ENCODE measurements at regions not wholly inside any gene's neighbourhood (a gene's known extent, or its start where the extent isn't known, plus 50 kb on each side); places are given as distances from the start of the nearest gene placed in this dataset.

DNA sequence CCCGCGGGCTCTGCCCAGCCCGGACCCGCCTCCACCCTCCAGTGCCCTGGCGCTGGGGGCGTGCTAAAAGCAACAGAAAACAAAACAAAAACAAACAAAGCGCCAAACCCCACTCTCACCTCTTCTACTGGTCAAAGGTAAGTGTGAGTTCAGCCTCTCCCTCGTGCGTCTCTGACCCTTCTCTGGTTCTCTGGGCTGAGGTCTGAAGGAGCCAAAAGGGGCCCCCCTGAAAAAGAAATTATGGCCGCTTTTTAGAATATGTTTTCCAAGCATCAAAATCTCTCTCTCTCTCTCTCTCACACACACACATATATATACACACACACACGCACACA is 133.5 kb upstream of the DPYD start:
- intact Hi-C loops (cut with DNase I), result no loop called here
- Histone ChIP-seq H3K27ac (ENCODE audit: low read depth in 2 of 2, low read length in 2 of 2) (no peak overlapping the region), H3K9ac (ENCODE audit: low read length in 3 of 3) (no peak overlapping the region), H3K36me3 (ENCODE audit: control insufficient read depth in 2 of 3, insufficient read depth in 3 of 3, low read length in 3 of 3) (no peaks in the 10 kb centered on the region), H3K27me3 (ENCODE audit: control insufficient read depth, insufficient read depth, low read length) (peaks cover 12% of the 10 kb centered on the region), H3K4me3 (ENCODE audit: low read length in 3 of 3) (no peak overlapping the region), H3K4me1 (ENCODE audit: control insufficient read depth in 2 of 3, insufficient read depth in 2 of 3, low read depth in 1 of 3, low read length in 3 of 3) (peaks cover 0 to 10% (median 2%) of the 10 kb centered on the region in 3 donors), H3K9me3 (ENCODE audit: control insufficient read depth in 2 of 3, insufficient read depth in 1 of 3, low read length in 3 of 3) (no peaks in the 10 kb centered on the region)
- TF ChIP-seq, protein P1, sequence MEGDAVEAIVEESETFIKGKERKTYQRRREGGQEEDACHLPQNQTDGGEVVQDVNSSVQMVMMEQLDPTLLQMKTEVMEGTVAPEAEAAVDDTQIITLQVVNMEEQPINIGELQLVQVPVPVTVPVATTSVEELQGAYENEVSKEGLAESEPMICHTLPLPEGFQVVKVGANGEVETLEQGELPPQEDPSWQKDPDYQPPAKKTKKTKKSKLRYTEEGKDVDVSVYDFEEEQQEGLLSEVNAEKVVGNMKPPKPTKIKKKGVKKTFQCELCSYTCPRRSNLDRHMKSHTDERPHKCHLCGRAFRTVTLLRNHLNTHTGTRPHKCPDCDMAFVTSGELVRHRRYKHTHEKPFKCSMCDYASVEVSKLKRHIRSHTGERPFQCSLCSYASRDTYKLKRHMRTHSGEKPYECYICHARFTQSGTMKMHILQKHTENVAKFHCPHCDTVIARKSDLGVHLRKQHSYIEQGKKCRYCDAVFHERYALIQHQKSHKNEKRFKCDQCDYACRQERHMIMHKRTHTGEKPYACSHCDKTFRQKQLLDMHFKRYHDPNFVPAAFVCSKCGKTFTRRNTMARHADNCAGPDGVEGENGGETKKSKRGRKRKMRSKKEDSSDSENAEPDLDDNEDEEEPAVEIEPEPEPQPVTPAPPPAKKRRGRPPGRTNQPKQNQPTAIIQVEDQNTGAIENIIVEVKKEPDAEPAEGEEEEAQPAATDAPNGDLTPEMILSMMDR (IDR thresholded peaks at IDR 0.05; ENCODE audit: borderline replicate concordance, extremely low read depth, insufficient read depth), result no peak
- DNase-seq, result no peak
- FAIRE-seq, result no peak

DNA sequence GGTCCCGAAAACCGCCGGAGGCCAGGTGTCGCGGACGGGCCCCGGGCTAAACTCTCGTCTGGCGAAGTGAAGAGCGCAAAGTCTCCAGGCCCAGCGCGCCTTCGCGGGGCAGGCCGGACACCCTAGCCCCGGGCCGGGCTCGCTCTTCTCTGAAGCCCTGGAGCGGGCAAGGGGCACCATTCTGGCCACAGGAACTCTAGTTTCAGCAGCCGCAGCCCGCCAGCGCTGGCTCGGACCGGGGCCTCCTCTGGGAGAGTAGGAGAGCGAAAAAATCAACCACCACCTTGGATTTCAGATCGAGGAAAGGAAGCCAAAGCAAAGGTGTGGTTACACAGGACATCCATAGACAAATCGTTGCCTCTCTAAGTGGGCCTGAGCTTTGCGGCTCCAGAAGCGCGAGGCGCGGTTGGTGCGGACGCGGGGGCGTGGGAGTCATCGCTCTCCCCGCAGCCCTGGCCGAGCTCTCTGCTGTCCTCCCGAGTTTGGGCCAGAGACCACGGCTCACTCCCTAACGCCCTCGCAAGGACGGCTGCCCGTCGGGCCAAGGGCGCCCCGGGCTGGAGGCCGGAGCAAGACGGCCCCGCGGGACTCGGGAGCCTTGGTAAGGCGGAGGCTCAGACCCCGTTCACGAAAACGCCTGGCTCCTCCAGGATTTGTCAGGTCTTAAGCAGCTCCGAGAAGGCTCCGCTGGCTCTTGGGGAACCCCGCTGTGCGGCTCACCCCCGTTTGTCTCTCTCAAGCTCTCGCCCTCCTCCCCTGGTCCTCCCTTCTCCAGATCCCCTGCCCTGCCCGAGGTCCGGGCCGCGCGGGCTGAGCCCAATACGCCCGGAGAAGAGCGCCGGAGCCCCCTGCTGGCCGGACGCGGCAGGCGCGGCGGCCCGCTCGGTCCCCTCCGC is 132.9 kb upstream of the DPYD start:
- Histone ChIP-seq H3K9ac (ENCODE audit: low read length in 3 of 3) (no peak overlapping the region), H3K27ac (ENCODE audit: low read depth in 2 of 2, low read length in 2 of 2) (no peak overlapping the region), H3K4me1 (ENCODE audit: control insufficient read depth in 2 of 3, insufficient read depth in 2 of 3, low read depth in 1 of 3, low read length in 3 of 3) (peaks cover 0 to 10% (median 8%) of the 10 kb centered on the region in 3 donors), H3K36me3 (ENCODE audit: control insufficient read depth in 2 of 3, insufficient read depth in 3 of 3, low read length in 3 of 3) (no peaks in the 10 kb centered on the region), H3K9me3 (ENCODE audit: control insufficient read depth in 2 of 3, insufficient read depth in 1 of 3, low read length in 3 of 3) (no peaks in the 10 kb centered on the region), H3K27me3 (ENCODE audit: control insufficient read depth, insufficient read depth, low read length) (peaks cover 18% of the 10 kb centered on the region), H3K4me3 (ENCODE audit: low read length in 3 of 3) (peak overlapping the region; percentile 44 to 55 (median 47))
- DNase-seq (peak; percentile 74 to 88 (median 79)), FAIRE-seq (no peak)
- TF ChIP-seq, protein P1 (IDR thresholded peaks at IDR 0.05; ENCODE audit: borderline replicate concordance, extremely low read depth, insufficient read depth), result peak; percentile 78
- intact Hi-C loops (cut with DNase I), result no loop called here

DNA sequence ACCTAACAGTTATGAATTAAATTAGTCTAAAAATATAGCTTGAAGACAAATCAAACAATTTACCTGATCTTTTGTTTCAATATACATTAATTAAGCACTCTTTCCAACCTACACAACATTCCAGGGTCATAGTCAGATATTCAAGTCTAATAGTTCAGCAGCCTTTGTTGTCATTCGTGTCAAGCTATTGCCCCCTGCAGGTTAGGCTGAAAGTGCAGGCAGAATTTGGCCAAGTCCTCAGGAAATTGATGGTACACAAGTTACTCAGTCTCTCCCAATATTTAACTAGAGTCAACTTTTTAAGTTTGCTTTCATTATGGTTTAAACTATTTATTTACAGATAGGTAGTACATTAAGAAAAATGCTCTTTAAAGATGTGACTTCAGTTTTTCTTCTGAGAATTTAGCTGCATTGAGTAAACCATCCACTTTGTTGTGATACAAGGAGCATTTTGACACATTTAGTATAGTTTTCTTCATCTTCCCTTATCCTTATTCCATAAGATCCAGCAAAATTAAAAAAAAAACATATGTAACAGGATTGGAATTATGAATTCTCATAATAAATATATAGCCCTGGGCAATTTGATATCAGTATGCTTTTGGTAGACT is 130.3 kb upstream of the DPYD start:
- peaks cover 0 to 12% (median 9%) of the 10 kb centered on the region in 3 donors for H3K4me1 ChIP-seq (ENCODE audit: control insufficient read depth in 2 of 3, insufficient read depth in 2 of 3, low read depth in 1 of 3, low read length in 3 of 3)
- no peak overlapping the region for H3K9ac ChIP-seq (ENCODE audit: low read length in 3 of 3)
- H3K27ac ChIP-seq (ENCODE audit: low read depth in 2 of 2, low read length in 2 of 2), result no peak overlapping the region
- H3K27me3 ChIP-seq (ENCODE audit: control insufficient read depth, insufficient read depth, low read length), result peaks cover 26% of the 10 kb centered on the region
- FAIRE-seq (peak; percentile 91), DNase-seq (peak; percentile 51 to 85 (median 75))
- H3K4me3 ChIP-seq (ENCODE audit: low read length in 3 of 3), result no peak overlapping the region
- TF ChIP-seq, protein P1 (IDR thresholded peaks at IDR 0.05; ENCODE audit: borderline replicate concordance, extremely low read depth, insufficient read depth), result peak; percentile 79
- H3K36me3 ChIP-seq (ENCODE audit: control insufficient read depth in 2 of 3, insufficient read depth in 3 of 3, low read length in 3 of 3), result no peaks in the 10 kb centered on the region
- intact Hi-C loops (cut with DNase I), result no loop called here
- no peaks in the 10 kb centered on the region for H3K9me3 ChIP-seq (ENCODE audit: control insufficient read depth in 2 of 3, insufficient read depth in 1 of 3, low read length in 3 of 3)

Measured in kidney (tissue), 13 donors.